Gastroesophageal sphincter (tissue), 3 donors: ENCODE measurements at regions not wholly inside any gene's neighbourhood (a gene's known extent, or its start where the extent isn't known, plus 50 kb on each side); places are given as distances from the start of the nearest gene placed in this dataset.

ENCODE experiments used
- POLR2A ChIP-seq, 2 donors: fragments of 450-650 bp; IDR thresholded peaks; one replicate each; pipeline ENCODE4 v1.6.1; 2017; ENCODE audit warnings: antibody characterized with exemption in 2 of 2, mild to moderate bottlenecking in 2 of 2, moderate library complexity in 1 of 2
- TF ChIP-seq, protein P1 (sequence below), 4 experiments: fragments of 200-600 bp in 2 of 4; fragments of 450-650 bp in 2 of 4; sonication (generic) in 1 of 4; IDR thresholded peaks; one replicate each; pipeline ENCODE4 v1.5.1; 2017 to 2019; ENCODE audit warnings: antibody characterized with exemption in 4 of 4, mild to moderate bottlenecking in 2 of 4, moderate library complexity in 2 of 4

DNA sequence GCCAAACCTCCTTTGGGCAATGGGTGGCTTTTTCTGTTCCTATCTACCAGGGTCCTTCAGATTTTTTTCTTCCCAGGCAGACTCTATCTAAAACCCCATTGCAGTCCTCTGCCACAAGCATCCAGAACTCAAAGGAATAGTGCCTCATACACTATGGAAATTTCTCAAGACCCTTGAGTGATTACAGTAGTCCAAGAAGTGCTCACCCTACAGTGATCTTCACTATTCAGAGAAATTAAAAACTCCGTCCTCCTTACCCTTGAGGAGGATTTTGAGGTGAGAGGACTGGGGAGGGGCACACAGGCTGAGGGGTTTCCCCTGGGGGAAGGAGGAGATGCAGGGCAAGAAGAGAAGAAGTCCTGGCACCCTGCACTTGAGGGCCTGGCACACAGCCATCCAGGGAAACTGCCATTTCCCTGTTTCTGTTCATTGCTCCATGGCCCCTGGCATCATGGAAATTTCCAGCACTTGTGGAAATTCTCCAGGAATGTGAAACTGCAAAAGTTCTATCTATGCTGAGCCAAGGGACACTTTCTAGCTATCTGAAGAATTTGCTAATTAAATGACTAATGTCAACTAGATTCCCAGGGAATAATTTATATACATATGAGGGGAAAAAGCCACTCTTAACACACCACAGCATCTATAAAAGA is 102.5 kb upstream of the ATP1B1 start:
- no peak for TF ChIP-seq POLR2A (IDR thresholded peaks at IDR 0.05)
- TF ChIP-seq, protein P1, sequence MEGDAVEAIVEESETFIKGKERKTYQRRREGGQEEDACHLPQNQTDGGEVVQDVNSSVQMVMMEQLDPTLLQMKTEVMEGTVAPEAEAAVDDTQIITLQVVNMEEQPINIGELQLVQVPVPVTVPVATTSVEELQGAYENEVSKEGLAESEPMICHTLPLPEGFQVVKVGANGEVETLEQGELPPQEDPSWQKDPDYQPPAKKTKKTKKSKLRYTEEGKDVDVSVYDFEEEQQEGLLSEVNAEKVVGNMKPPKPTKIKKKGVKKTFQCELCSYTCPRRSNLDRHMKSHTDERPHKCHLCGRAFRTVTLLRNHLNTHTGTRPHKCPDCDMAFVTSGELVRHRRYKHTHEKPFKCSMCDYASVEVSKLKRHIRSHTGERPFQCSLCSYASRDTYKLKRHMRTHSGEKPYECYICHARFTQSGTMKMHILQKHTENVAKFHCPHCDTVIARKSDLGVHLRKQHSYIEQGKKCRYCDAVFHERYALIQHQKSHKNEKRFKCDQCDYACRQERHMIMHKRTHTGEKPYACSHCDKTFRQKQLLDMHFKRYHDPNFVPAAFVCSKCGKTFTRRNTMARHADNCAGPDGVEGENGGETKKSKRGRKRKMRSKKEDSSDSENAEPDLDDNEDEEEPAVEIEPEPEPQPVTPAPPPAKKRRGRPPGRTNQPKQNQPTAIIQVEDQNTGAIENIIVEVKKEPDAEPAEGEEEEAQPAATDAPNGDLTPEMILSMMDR (IDR thresholded peaks at IDR 0.05): no peak
